ENCODE measurements at regions not wholly inside any gene's neighbourhood (a gene's known extent, or its start where the extent isn't known, plus 50 kb on each side); places are given as distances from the start of the nearest gene placed in this dataset.

GRCh38 chr12:47553266-47553665 is 152.6 kb downstream of the RPAP3 start:
- H3K4me2 ChIP-seq (ENCODE audit: unreplicated experiment) = no peak overlapping the region
- H4K20me1 ChIP-seq (ENCODE audit: insufficient read depth) = no peaks in the 10 kb centered on the region
- no peak for DNase-seq
- peaks cover 13% of the 10 kb centered on the region for H3K4me1 ChIP-seq (ENCODE audit: insufficient read depth)
- no peak overlapping the region for H3K27ac ChIP-seq
- no peaks in the 10 kb centered on the region for H3K36me3 ChIP-seq (ENCODE audit: low read depth)
- no peaks in the 10 kb centered on the region; the same call in 1 of the 2 replicates for H3F3A ChIP-seq (ENCODE audit: insufficient read depth)
- no peaks in the 10 kb centered on the region for H3K9me2 ChIP-seq (ENCODE audit: insufficient read depth)
- no peak overlapping the region for H3K4me3 ChIP-seq
- H3K79me2 ChIP-seq (ENCODE audit: insufficient read depth) = no peaks in the 10 kb centered on the region
- in situ Hi-C loops (cut with MboI) = no loop called here
- TF ChIP-seq EZH2phosphoT487 (IDR thresholded peaks at IDR 0.05; ENCODE audit: insufficient read depth, low read depth) = no peak
- TF ChIP-seq EZH2 (IDR thresholded peaks at IDR 0.05; ENCODE audit: insufficient read depth, poor library complexity, severe bottlenecking) = no peak
- no peak overlapping the region for H2AFZ ChIP-seq
- 34 to 43% methylated on average over 3 of the region's 3 CpGs for WGBS, 2 experiments (ENCODE audit: low coverage in 1 of 2, low lambda C conversion rate in 2 of 2, missing lambda C conversion rate in 2 of 2)
- no peaks in the 10 kb centered on the region for H3K9me3 ChIP-seq (ENCODE audit: low read depth)
- no peaks in the 10 kb centered on the region for H3K27me3 ChIP-seq (replicated peaks; ENCODE audit: insufficient read depth)
- H3K9ac ChIP-seq = no peak overlapping the region

- H4K20me1 ChIP-seq (ENCODE audit: insufficient read depth) = no peaks in the 10 kb centered on the region
- H3K4me2 ChIP-seq (ENCODE audit: unreplicated experiment) = no peak overlapping the region
- no peaks in the 10 kb centered on the region; the same call in 1 of the 2 replicates for H3F3A ChIP-seq (ENCODE audit: insufficient read depth)
- in situ Hi-C loops (cut with MboI) = no loop called here
- no peaks in the 10 kb centered on the region for H3K27me3 ChIP-seq (replicated peaks; ENCODE audit: insufficient read depth)
- no peak overlapping the region for H3K27ac ChIP-seq
- WGBS, 2 experiments (ENCODE audit: low coverage in 1 of 2, low lambda C conversion rate in 2 of 2, missing lambda C conversion rate in 2 of 2) = 2 to 9% methylated on average over 3 of the region's 3 CpGs
- DNase-seq = peak; percentile 74
- H3K9me2 ChIP-seq (ENCODE audit: insufficient read depth) = no peaks in the 10 kb centered on the region
- H3K4me3 ChIP-seq = no peak overlapping the region
- H3K36me3 ChIP-seq (ENCODE audit: low read depth) = no peaks in the 10 kb centered on the region
- TF ChIP-seq EZH2phosphoT487 (IDR thresholded peaks at IDR 0.05; ENCODE audit: insufficient read depth, low read depth) = no peak
- TF ChIP-seq EZH2 (IDR thresholded peaks at IDR 0.05; ENCODE audit: insufficient read depth, poor library complexity, severe bottlenecking) = no peak
- no peak overlapping the region for H3K9ac ChIP-seq
- H2AFZ ChIP-seq = no peak overlapping the region
- H3K9me3 ChIP-seq (ENCODE audit: low read depth) = no peaks in the 10 kb centered on the region
- no peaks in the 10 kb centered on the region for H3K79me2 ChIP-seq (ENCODE audit: insufficient read depth)
- peaks cover 13% of the 10 kb centered on the region for H3K4me1 ChIP-seq (ENCODE audit: insufficient read depth)
Measured at GRCh38 chr12:47551426-47551851, 154.4 kb downstream of the RPAP3 start.

GRCh38 chr12:47549258-47549657 is 156.6 kb downstream of the RPAP3 start:
- Histone ChIP-seq H3K4me2 (ENCODE audit: unreplicated experiment) (no peak overlapping the region), H3K27ac (no peak overlapping the region), H3K9me3 (ENCODE audit: low read depth) (no peaks in the 10 kb centered on the region), H3F3A (ENCODE audit: insufficient read depth) (no peaks in the 10 kb centered on the region; the same call in 1 of the 2 replicates), H3K4me1 (ENCODE audit: insufficient read depth) (peaks cover 7% of the 10 kb centered on the region), H3K4me3 (no peak overlapping the region), H4K20me1 (ENCODE audit: insufficient read depth) (no peaks in the 10 kb centered on the region), H3K36me3 (ENCODE audit: low read depth) (no peaks in the 10 kb centered on the region), H2AFZ (no peak overlapping the region), H3K9me2 (ENCODE audit: insufficient read depth) (no peaks in the 10 kb centered on the region), H3K27me3 (replicated peaks; ENCODE audit: insufficient read depth) (no peaks in the 10 kb centered on the region), H3K79me2 (ENCODE audit: insufficient read depth) (no peaks in the 10 kb centered on the region), H3K9ac (no peak overlapping the region)
- WGBS, 2 experiments (ENCODE audit: low coverage in 1 of 2, low lambda C conversion rate in 2 of 2, missing lambda C conversion rate in 2 of 2) = 70 to 77% methylated on average over 3 of the region's 3 CpGs
- in situ Hi-C loops (cut with MboI) = no loop called here
- no peak for DNase-seq
- no peak for TF ChIP-seq EZH2phosphoT487 (IDR thresholded peaks at IDR 0.05; ENCODE audit: insufficient read depth, low read depth)

GRCh38 chr12:47548401-47548800 is 157.4 kb downstream of the RPAP3 start:
- Histone ChIP-seq H3K27ac (no peak overlapping the region), H3K9me3 (ENCODE audit: low read depth) (no peaks in the 10 kb centered on the region), H3K27me3 (replicated peaks; ENCODE audit: insufficient read depth) (no peaks in the 10 kb centered on the region), H3K4me2 (ENCODE audit: unreplicated experiment) (no peak overlapping the region), H3K4me1 (ENCODE audit: insufficient read depth) (peaks cover 6% of the 10 kb centered on the region), H3K9me2 (ENCODE audit: insufficient read depth) (no peaks in the 10 kb centered on the region), H3F3A (ENCODE audit: insufficient read depth) (no peaks in the 10 kb centered on the region; the same call in 1 of the 2 replicates), H3K4me3 (no peak overlapping the region), H4K20me1 (ENCODE audit: insufficient read depth) (no peaks in the 10 kb centered on the region), H2AFZ (no peak overlapping the region), H3K36me3 (ENCODE audit: low read depth) (no peaks in the 10 kb centered on the region), H3K9ac (no peak overlapping the region), H3K79me2 (ENCODE audit: insufficient read depth) (no peaks in the 10 kb centered on the region)
- in situ Hi-C loops (cut with MboI) = no loop called here
- no peak for DNase-seq
- TF ChIP-seq EZH2phosphoT487 (IDR thresholded peaks at IDR 0.05; ENCODE audit: insufficient read depth, low read depth) (no peak), EZH2 (IDR thresholded peaks at IDR 0.05; ENCODE audit: insufficient read depth, poor library complexity, severe bottlenecking) (no peak)

GRCh38 chr12:47547077-47547476 is 158.8 kb downstream of the RPAP3 start:
- Histone ChIP-seq H3F3A (ENCODE audit: insufficient read depth) (no peaks in the 10 kb centered on the region; the same call in 1 of the 2 replicates), H3K9ac (no peak overlapping the region), H3K79me2 (ENCODE audit: insufficient read depth) (no peaks in the 10 kb centered on the region), H3K27me3 (replicated peaks; ENCODE audit: insufficient read depth) (no peaks in the 10 kb centered on the region), H3K27ac (no peak overlapping the region), H3K4me1 (ENCODE audit: insufficient read depth) (peaks cover 6% of the 10 kb centered on the region), H3K4me2 (ENCODE audit: unreplicated experiment) (no peak overlapping the region), H2AFZ (no peak overlapping the region), H3K9me2 (ENCODE audit: insufficient read depth) (no peaks in the 10 kb centered on the region), H3K36me3 (ENCODE audit: low read depth) (no peaks in the 10 kb centered on the region), H4K20me1 (ENCODE audit: insufficient read depth) (no peaks in the 10 kb centered on the region), H3K9me3 (ENCODE audit: low read depth) (no peaks in the 10 kb centered on the region), H3K4me3 (no peak overlapping the region)
- 78 to 81% methylated on average over 6 of the region's 6 CpGs for WGBS, 2 experiments (ENCODE audit: low coverage in 1 of 2, low lambda C conversion rate in 2 of 2, missing lambda C conversion rate in 2 of 2)
- peak; percentile 73 for DNase-seq
- TF ChIP-seq EZH2 (IDR thresholded peaks at IDR 0.05; ENCODE audit: insufficient read depth, poor library complexity, severe bottlenecking) (no peak), EZH2phosphoT487 (IDR thresholded peaks at IDR 0.05; ENCODE audit: insufficient read depth, low read depth) (no peak)
- in situ Hi-C loops (cut with MboI) = no loop called here
